ENCODE measurements at regions not wholly inside any gene's neighbourhood (a gene's known extent, or its start where the extent isn't known, plus 50 kb on each side); places are given as distances from the start of the nearest gene placed in this dataset.
"Not testable (repeated sequence)": the region's sequence is repeated elsewhere in the genome, so short reads cannot be mapped to it uniquely, and the experiment has no call there.

DNA sequence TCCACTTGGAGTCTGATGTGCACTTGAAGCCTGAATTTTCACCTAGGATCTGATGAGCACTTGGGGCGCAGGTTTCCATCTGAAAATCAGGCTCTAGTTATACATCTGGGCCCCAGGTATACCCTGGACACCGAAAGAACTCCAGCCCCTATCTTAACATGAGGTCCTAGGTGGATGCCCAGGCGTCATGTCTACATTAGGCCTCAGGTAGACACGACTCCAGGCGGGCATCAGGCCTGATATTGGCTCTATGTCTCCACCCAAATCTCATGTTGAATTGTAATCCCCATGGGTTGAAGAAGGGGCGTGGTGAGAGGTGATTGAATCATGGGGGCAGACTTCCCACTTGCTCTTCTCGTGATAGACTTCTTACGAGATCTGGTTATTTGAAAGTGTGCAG lies 1488.1 kb upstream of the TPTE start:
- H3K9me3 Mint-ChIP-seq; H3K36me3 Mint-ChIP-seq; H3K4me1 Mint-ChIP-seq (ENCODE audit: unreplicated experiment); H3K27me3 Mint-ChIP-seq; H3K4me3 Mint-ChIP-seq; H3K27ac Mint-ChIP-seq; DNase-seq (ENCODE audit: extremely low spot score, unreplicated experiment): not testable (repeated sequence)

DNA sequence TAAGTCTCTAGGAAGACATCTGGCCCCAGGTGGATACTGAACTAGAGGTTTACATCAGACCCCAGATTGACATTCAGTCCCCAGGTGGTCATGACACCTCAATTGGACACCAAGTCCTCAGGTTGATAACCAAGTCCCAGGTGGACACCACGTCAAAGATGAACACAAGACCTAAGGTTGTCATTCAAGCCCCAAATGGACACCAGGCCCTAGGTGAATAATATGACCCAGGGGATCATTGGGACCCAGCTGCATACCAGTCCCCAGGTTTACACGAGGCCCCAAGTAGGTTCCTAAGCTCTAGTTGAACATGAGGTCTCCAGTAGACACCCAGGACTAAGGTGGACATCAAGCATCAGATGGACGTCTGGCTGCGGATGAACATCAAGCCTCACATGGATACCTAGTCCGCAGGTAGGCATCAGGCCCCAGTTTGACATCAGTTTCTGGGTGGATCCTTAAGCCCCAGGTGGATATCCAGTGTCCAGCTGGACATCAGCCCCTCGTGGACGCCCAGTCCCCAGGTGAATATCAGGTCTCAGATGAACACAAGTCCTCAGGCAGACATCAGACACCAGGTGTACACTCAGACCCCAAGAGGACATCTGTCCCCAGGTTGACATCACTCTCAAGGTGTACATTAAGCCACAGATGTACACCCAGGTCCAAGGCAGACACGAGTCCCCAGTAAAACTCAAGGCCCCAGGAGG lies 1486.7 kb upstream of the TPTE start:
- not testable (repeated sequence) for H3K4me1 Mint-ChIP-seq (ENCODE audit: unreplicated experiment)

DNA sequence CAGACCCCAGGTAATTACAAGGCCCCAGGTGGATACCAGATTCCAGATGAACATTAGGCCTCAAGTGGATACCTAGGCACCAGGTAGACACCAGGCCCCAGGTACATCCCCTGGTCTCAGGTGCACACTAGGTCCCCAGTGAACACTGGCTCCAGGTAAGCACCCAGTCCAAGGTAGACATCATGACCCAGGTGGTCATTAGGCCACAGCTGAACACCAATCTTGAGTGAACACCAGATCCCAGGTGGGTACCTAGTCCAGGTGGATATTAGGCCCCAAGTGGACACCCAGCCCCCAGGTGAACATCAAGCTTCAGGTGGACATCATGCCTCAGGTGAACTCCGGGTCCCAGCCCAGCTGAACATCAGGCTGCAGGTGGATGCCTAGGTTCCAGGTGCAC lies 1486.2 kb upstream of the TPTE start:
- H3K27ac Mint-ChIP-seq; H3K9me3 Mint-ChIP-seq; H3K36me3 Mint-ChIP-seq; H3K4me1 Mint-ChIP-seq (ENCODE audit: unreplicated experiment); H3K27me3 Mint-ChIP-seq; DNase-seq (ENCODE audit: extremely low spot score, unreplicated experiment); H3K4me3 Mint-ChIP-seq: not testable (repeated sequence)

More for the DNA sequence above, 1486.7 kb upstream of the TPTE start:
- H3K27ac Mint-ChIP-seq; H3K9me3 Mint-ChIP-seq; DNase-seq (ENCODE audit: extremely low spot score, unreplicated experiment); H3K4me3 Mint-ChIP-seq; H3K36me3 Mint-ChIP-seq; H3K27me3 Mint-ChIP-seq: not testable (repeated sequence)

DNA sequence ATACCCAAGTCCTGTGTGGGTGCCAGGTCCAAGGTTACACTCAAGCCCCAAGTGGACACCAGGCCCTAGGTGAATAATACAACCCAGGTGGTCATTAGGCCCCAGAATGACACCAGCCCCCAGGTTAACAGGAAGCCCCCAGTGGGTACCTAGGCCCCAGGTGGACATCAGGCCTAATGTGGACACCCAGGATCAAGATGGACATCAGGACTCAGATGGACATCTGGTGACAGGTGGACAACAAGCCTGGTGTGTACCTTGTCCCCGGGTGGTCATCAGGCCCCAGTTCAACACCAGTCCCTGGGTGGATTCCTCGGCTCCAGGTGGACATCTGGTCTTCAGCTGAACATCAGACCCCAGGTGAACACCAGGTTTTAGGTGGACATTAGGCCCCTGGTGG lies 1485.4 kb upstream of the TPTE start:
- H3K27me3 Mint-ChIP-seq; H3K4me1 Mint-ChIP-seq (ENCODE audit: unreplicated experiment); H3K36me3 Mint-ChIP-seq; H3K27ac Mint-ChIP-seq; H3K9me3 Mint-ChIP-seq; DNase-seq (ENCODE audit: extremely low spot score, unreplicated experiment); H3K4me3 Mint-ChIP-seq: not testable (repeated sequence)

DNA sequence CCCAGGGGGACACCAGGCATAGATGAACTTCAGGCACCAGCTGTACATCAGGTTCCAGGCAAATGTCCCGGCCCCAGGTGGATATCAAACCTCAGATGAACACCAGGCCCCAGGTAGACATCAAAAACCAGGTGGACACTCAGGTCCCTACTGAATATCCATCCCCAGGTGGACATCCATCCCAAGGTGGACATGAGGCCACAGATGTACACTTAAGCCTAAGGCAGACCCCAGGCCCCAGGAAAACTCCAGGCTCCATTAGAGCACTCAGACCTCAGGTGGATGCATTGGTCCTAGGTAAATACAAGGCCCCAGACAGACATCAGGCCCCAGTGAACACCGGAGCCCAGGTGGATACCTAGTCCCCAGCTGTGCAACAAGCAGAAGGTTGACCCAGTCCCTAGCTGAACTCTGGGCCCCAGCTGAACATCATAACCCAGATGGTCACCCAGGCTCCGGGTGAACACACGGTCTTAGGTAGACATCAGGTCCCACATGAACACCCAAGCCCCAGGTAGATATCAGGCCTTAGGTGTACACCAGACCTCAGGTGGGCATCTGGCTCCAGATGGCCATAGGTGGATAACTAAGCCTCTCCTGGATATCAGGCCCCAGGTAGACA lies 1484.3 kb upstream of the TPTE start:
- H3K4me1 Mint-ChIP-seq (ENCODE audit: unreplicated experiment); H3K27me3 Mint-ChIP-seq; H3K4me3 Mint-ChIP-seq; DNase-seq (ENCODE audit: extremely low spot score, unreplicated experiment); H3K9me3 Mint-ChIP-seq; H3K36me3 Mint-ChIP-seq; H3K27ac Mint-ChIP-seq: not testable (repeated sequence)

DNA sequence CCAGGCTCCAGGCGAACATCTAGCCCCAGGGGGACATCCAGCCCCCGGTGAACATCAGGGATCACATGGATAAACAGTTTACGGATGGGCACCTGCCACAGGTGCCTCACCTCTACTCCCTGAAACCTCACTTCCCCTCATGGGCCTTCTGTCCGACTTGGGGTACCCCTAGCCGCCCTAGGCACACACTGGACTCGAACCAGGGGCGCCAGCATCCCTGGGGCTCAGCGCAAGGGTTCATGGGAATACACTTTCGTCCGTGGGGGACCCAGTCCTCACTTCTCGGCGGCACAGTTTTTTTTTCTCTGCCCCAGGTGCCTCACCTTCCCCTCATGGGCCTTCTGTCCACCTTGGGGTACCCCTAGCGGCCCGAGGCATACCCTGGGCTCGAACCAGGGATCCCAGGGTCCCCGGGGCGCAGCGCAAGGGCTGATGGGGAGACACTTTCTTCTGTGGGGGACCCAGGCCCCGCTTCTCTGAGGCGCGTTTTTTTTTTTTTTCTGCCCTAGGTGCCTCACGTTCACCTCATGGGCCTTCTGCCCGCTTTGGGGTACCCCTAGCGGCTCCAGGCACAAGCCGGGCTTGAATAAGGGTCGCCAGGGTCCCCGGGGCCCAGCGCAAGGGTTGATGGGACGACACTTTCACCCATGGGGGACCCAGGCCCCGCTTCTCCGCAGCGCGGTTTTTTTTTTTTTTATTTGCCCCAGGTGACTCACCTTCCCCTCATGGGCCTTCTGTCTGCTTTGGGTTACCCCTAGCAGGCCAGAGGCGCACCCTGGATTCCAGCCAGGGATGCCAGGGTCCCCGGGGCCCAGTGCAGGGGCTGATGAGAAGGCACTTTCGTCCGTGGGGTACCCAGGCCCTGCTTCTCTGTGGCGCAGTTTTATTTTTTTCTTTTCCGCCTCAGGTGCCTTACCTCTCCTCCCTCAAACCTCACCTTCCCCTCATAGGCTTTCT lies 1483.5 kb upstream of the TPTE start:
- not testable (repeated sequence) for H3K36me3 Mint-ChIP-seq; H3K27me3 Mint-ChIP-seq; H3K9me3 Mint-ChIP-seq; H3K4me1 Mint-ChIP-seq (ENCODE audit: unreplicated experiment); H3K4me3 Mint-ChIP-seq; H3K27ac Mint-ChIP-seq
- DNase-seq (ENCODE audit: extremely low spot score, unreplicated experiment) = peak; percentile 37

DNA sequence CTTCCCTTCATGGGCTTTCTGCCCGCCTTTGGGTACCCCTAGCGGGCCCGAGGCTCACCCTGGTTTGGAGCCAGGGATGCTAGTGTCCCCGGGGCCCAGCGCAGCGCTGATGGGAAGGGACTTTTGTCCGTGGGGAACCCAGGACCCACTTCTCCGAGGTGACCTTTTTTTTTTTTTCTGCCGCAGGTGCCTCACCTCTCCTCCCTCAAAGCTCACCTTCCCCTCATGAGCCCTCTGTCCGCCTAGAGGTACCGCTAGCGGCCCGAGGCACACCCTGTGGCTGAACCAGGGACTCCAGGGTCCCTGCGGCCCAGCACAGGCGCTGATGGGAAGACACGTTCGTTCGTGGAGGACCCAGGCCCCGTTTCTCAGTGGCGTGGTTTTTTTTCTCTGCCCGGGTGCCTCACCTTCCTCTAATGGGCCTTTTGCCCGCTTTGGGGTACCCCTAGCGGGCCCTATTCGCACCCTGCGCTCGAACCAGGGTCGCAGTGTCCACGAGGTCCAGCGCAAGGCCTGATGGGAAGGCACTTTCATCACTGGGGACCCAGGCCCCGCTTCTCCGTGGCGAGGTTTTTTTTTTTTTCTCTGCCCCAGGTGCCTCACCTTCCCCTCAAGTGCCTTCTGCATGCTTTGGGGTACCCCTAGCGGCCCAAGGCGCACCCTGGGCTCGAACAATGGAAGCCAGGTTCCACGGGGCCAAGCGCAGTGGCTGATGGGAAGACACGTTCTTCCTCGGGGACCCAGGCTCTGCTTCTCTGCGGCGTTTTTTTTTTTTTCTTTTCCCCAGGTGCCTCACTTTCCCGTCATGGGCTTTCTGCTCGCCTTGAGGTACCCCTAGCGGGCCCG lies 1481.6 kb upstream of the TPTE start:
- not testable (repeated sequence) for H3K9me3 Mint-ChIP-seq; H3K4me1 Mint-ChIP-seq (ENCODE audit: unreplicated experiment); H3K4me3 Mint-ChIP-seq; H3K27ac Mint-ChIP-seq; H3K36me3 Mint-ChIP-seq; H3K27me3 Mint-ChIP-seq
- DNase-seq (ENCODE audit: extremely low spot score, unreplicated experiment) = peak; percentile 67

DNA sequence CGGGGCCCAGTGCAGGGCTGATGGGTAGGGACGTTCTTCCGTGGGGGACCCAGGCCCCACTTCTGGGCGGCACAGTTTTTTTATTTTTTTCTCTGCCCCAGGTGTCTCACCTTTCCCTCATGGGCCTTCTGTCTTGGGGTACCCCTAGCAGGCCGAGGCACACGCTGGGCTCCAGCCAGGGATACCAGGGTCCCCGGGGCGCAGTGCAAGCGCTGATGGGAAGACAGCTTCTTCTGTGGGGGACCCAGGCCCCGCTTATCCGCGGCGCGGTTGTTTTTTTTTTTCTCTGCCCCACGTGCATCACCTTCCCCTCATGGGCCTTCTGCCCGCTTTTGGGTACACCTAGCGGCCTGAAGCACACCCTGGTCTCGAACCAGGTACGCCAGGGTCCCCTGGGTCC lies 1481.0 kb upstream of the TPTE start:
- peak; percentile 40 for DNase-seq (ENCODE audit: extremely low spot score, unreplicated experiment)
- not testable (repeated sequence) for H3K4me1 Mint-ChIP-seq (ENCODE audit: unreplicated experiment); H3K27me3 Mint-ChIP-seq; H3K9me3 Mint-ChIP-seq; H3K27ac Mint-ChIP-seq; H3K36me3 Mint-ChIP-seq; H3K4me3 Mint-ChIP-seq

DNA sequence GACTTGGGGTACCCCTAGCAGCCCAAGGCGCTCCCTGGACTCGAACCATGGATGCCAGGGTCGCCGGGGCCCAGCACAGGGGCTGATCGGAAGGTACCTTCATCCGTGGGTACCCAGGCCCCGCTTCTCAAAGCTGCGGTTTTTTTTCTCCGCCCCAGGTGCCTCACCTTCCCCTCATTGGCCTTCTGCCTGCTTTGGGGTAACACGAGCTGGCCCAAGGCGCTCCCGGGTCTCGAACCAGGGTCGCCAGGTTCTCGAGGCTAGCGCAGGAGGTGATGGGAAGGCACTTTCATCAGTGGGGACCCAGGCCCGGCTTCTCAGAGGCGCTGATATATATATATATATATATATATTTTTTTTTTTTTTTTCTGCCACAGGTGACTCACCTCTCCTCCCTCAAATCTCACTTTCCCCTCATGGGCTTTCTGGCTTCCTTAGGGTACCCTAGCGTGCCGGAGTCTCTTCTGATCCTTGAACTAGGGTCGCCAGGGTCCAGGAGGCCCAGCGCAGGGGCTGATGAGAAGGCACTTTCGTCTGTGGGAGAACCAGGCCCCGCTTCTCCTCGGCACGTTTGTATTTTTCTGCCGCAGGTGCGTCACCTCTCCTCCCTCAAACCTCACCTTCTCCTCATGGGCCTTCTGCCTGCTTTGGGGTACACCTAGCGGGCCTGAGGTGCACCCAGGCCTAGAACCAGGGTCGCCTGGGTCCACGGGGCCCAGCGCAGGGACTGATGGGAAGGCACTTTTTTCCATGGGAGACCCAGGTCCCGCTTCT lies 1480.0 kb upstream of the TPTE start:
- not testable (repeated sequence) for H3K9me3 Mint-ChIP-seq; H3K4me3 Mint-ChIP-seq; H3K36me3 Mint-ChIP-seq; H3K27ac Mint-ChIP-seq; H3K4me1 Mint-ChIP-seq (ENCODE audit: unreplicated experiment); H3K27me3 Mint-ChIP-seq
- DNase-seq (ENCODE audit: extremely low spot score, unreplicated experiment) = peak; percentile 50

DNA sequence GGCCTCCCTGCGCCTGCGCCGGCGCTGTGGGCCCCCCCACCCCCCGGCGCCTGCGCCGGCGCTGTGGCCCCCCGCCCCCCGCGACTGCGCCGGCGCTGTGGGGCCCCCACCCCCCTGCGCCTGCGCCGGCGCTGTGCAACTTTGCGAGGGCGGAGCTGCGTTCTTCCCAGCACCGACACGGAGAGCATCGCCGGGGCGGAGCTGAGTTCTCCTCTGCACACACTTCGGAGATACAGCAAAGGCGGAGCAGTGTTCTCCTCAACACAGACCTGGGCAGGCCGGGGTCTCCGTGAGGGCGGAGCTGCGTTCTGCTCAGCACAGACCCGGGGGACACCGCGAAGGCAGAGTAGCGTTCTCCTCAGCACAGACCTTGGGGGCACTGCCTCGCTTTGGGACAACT lies 1478.3 kb upstream of the TPTE start:
- H3K36me3 Mint-ChIP-seq; H3K4me3 Mint-ChIP-seq; H3K9me3 Mint-ChIP-seq; H3K4me1 Mint-ChIP-seq (ENCODE audit: unreplicated experiment); H3K27me3 Mint-ChIP-seq; H3K27ac Mint-ChIP-seq: not testable (repeated sequence)
- DNase-seq (ENCODE audit: extremely low spot score, unreplicated experiment) = peak; percentile 70

DNA sequence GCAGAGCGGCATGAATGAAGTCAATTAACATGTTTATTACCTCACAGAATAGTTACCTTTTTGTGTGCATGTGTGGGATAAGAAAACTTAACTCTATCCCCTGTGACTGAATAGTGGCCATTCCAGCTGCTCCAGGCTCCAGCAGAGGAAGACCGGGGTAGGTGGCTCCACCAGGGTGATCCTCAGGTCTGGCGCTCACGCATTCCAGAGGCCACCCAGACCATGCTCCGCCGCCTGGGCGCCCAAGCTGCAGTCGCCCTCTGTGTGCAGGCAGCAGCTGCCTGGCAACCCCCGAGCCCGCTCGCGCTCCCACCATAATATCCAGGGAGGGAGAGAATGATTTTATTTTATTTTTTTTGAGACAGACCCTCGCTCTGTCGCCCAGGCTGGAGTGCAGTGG lies 1474.5 kb upstream of the TPTE start:
- H3K9me3 Mint-ChIP-seq; H3K27ac Mint-ChIP-seq; H3K4me1 Mint-ChIP-seq (ENCODE audit: unreplicated experiment): not testable (repeated sequence)

DNA sequence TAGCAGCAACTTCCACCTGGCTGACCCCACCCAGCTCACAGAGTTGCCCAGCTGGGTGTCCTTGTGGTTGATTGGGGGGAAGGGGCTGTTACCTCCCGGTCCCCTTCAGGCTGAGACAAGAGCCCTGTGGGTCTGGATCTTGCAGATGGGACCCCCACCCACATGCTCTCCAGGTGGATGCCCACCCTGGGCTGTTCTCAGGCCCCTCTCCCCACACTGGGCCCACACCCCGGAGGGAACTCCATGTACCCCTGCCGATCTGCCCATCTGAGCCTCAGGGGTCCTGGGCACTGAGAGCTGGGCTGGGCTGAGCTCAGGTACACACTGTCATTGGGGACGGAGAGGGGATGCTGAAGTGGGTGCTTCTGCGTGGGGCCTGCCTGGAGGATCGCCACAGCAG lies 1453.9 kb upstream of the TPTE start:
- not testable (repeated sequence) for H3K4me1 Mint-ChIP-seq (ENCODE audit: unreplicated experiment); H3K27ac Mint-ChIP-seq; DNase-seq (ENCODE audit: extremely low spot score, unreplicated experiment); H3K9me3 Mint-ChIP-seq; H3K27me3 Mint-ChIP-seq; H3K4me3 Mint-ChIP-seq; H3K36me3 Mint-ChIP-seq

More for the DNA sequence above, 1474.5 kb upstream of the TPTE start:
- not testable (repeated sequence) for H3K36me3 Mint-ChIP-seq; H3K4me3 Mint-ChIP-seq; DNase-seq (ENCODE audit: extremely low spot score, unreplicated experiment); H3K27me3 Mint-ChIP-seq

DNA sequence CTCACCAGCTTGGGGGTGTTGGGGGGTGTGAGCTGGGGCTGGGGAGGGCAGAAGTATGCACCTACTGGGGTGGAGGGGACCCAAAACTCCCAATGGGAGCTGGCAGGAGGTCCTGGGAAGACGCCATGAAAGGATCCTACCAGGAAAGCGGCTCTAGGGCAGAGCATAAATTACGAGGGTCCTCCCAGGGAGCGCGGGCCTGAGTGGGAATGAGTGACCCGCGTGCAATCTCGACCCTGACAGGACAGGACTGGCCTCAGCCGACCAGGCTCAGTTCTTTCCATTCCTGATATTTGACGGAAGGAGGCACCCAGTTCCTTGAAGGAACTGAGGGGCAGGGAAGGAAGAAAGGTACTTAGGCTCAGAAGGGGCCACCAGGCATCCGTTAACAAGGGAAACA lies 1452.8 kb upstream of the TPTE start:
- not testable (repeated sequence) for DNase-seq (ENCODE audit: extremely low spot score, unreplicated experiment); H3K27me3 Mint-ChIP-seq; H3K4me3 Mint-ChIP-seq; H3K4me1 Mint-ChIP-seq (ENCODE audit: unreplicated experiment); H3K36me3 Mint-ChIP-seq; H3K9me3 Mint-ChIP-seq; H3K27ac Mint-ChIP-seq

Data from type B pancreatic cell (in vitro differentiated cells).